Natural killer cell (primary cell): ENCODE measurements at regions not wholly inside any gene's neighbourhood (a gene's known extent, or its start where the extent isn't known, plus 50 kb on each side); places are given as distances from the start of the nearest gene placed in this dataset.

Source experiments
- ATAC-seq, 3 donors: fragments of 150-1000 bp in 2 of 3; fragments of 200-7000 bp in 1 of 3; cut with Tn5 transposase; 1 replicate in 1 of 3; 2 replicates in 2 of 3; pipeline ENCODE4 v1.10.0; 2021; ENCODE audit warnings: mild to moderate bottlenecking in 2 of 3, moderate library complexity in 2 of 3
- DNase-seq, 2 donors: peaks; one replicate each; pipeline versions ENCODE4 v3.0.0 to v3.0.0-alpha.2; 2013 to 2021; ENCODE audit warnings: mixed read lengths in 1 of 2
- H3K27ac ChIP-seq: one replicate; pipeline ENCODE4 v1.5.1; 2013; ENCODE audit warnings: mild to moderate bottlenecking, low read length
- H3K27me3 ChIP-seq: one replicate; pipeline ENCODE4 v1.6.1; 2013; ENCODE audit warnings: low read length; ENCODE audit not compliant: control insufficient read depth, insufficient read depth
- H3K36me3 ChIP-seq: one replicate; pipeline ENCODE4 v1.6.1; 2013; ENCODE audit warnings: low read length; ENCODE audit not compliant: control insufficient read depth, insufficient read depth
- H3K4me1 ChIP-seq: one replicate; pipeline ENCODE4 v1.6.1; 2013; ENCODE audit warnings: low read length; ENCODE audit not compliant: control insufficient read depth, insufficient read depth
- H3K4me3 ChIP-seq: one replicate; pipeline ENCODE4 v1.5.1; 2013; ENCODE audit warnings: low read length
- H3K9me3 ChIP-seq: one replicate; pipeline ENCODE4 v1.6.1; 2013; ENCODE audit warnings: low read length; ENCODE audit not compliant: control insufficient read depth, insufficient read depth
- H3K27ac Mint-ChIP-seq, 2 donors: one replicate each; pipeline ENCODE4 v1.8.0; 2022; ENCODE audit warnings: mild to moderate bottlenecking in 2 of 2, mixed read lengths in 2 of 2, moderate library complexity in 1 of 2
- H3K27me3 Mint-ChIP-seq, 2 donors: one replicate each; pipeline ENCODE4 v1.8.0; 2022; ENCODE audit warnings: low read depth in 2 of 2, mixed read lengths in 2 of 2
- H3K36me3 Mint-ChIP-seq: one replicate; pipeline ENCODE4 v1.8.0; 2022; ENCODE audit warnings: mixed read lengths
- H3K4me1 Mint-ChIP-seq, 2 donors: one replicate each; pipeline ENCODE4 v1.8.0; 2022; ENCODE audit warnings: mixed read lengths in 2 of 2
- H3K4me3 Mint-ChIP-seq: one replicate; pipeline ENCODE4 v1.8.0; 2022; ENCODE audit warnings: mild to moderate bottlenecking, moderate library complexity, mixed read lengths
- H3K9me3 Mint-ChIP-seq, 2 donors: one replicate each; pipeline ENCODE4 v1.8.0; 2022; ENCODE audit warnings: mixed read lengths in 2 of 2
- CTCF ChIP-seq: fragments of 200-600 bp; IDR thresholded peaks from one replicate; pipeline ENCODE4 v1.8.0; 2022; ENCODE audit warnings: antibody characterized with exemption
- WGBS: methylation state at CpG from one replicate; pipeline ENCODE4 v1.1.7; 2013; ENCODE audit warnings: missing lambda C conversion rate; ENCODE audit not compliant: insufficient coverage; 5-methylcytosine and 5-hydroxymethylcytosine counted together
- intact Hi-C: fragments of 100-400 bp; cut with micrococcal nuclease; formaldehyde crosslinking; loops from one replicate; pipeline ENCODE4 v1.14.2; 2022

- Histone ChIP-seq H3K9me3 (no peaks in the 10 kb centered on the region), H3K4me3 (no peak overlapping the region), H3K36me3 (no peaks in the 10 kb centered on the region), H3K27me3 (no peaks in the 10 kb centered on the region), H3K4me1 (no peaks in the 10 kb centered on the region), H3K27ac (no peak overlapping the region)
- intact Hi-C loops, result no loop called here
- H3K4me3 Mint-ChIP-seq, result no peak overlapping the region
- no peaks in the 10 kb centered on the region for H3K27me3 Mint-ChIP-seq
- H3K9me3 Mint-ChIP-seq, result no peaks in the 10 kb centered on the region
- no peaks in the 10 kb centered on the region for H3K36me3 Mint-ChIP-seq
- ATAC-seq (no peak), DNase-seq (no peak)
- 87% methylated on average over 3 of the region's 5 CpGs for WGBS
- TF ChIP-seq CTCF, result no peak
- H3K27ac Mint-ChIP-seq, result no peak overlapping the region
- no peaks in the 10 kb centered on the region for H3K4me1 Mint-ChIP-seq
Measured at GRCh38 chr20:12829170-12829569, 179.6 kb upstream of the SPTLC3 start.

GRCh38 chr20:12833861-12834260 is 174.9 kb upstream of the SPTLC3 start:
- no peaks in the 10 kb centered on the region for H3K9me3 Mint-ChIP-seq
- WGBS, result 94% methylated on average over 1 of the region's 1 CpG
- H3K36me3 ChIP-seq, result no peaks in the 10 kb centered on the region
- no peaks in the 10 kb centered on the region for H3K4me1 ChIP-seq
- no peak overlapping the region for H3K4me3 Mint-ChIP-seq
- H3K4me1 Mint-ChIP-seq, result no peaks in the 10 kb centered on the region
- H3K27me3 Mint-ChIP-seq, result no peaks in the 10 kb centered on the region
- H3K36me3 Mint-ChIP-seq, result no peaks in the 10 kb centered on the region
- ATAC-seq (no peak), DNase-seq (no peak)
- TF ChIP-seq CTCF, result no peak
- H3K4me3 ChIP-seq, result no peak overlapping the region
- H3K9me3 ChIP-seq, result no peaks in the 10 kb centered on the region
- H3K27me3 ChIP-seq, result no peaks in the 10 kb centered on the region
- no peak overlapping the region for H3K27ac Mint-ChIP-seq
- intact Hi-C loops, result no loop called here
- no peak overlapping the region for H3K27ac ChIP-seq

- H3K36me3 ChIP-seq, result no peaks in the 10 kb centered on the region
- H3K9me3 ChIP-seq, result no peaks in the 10 kb centered on the region
- Mint-ChIP-seq H3K27ac (no peak overlapping the region), H3K36me3 (no peaks in the 10 kb centered on the region), H3K27me3 (no peaks in the 10 kb centered on the region), H3K9me3 (no peaks in the 10 kb centered on the region), H3K4me1 (no peaks in the 10 kb centered on the region), H3K4me3 (no peak overlapping the region)
- no peak overlapping the region for H3K27ac ChIP-seq
- DNase-seq, result no peak
- WGBS, result 60% methylated on average over 1 of the region's 1 CpG
- no peak overlapping the region for H3K4me3 ChIP-seq
- no peak for TF ChIP-seq CTCF
- intact Hi-C loops, result no loop called here
- H3K27me3 ChIP-seq, result no peaks in the 10 kb centered on the region
- no peak for ATAC-seq
- H3K4me1 ChIP-seq, result no peaks in the 10 kb centered on the region
Measured at GRCh38 chr20:12835999-12836398, 172.8 kb upstream of the SPTLC3 start.

- H3K27ac Mint-ChIP-seq, result no peak overlapping the region
- Histone ChIP-seq H3K27me3 (no peaks in the 10 kb centered on the region), H3K4me3 (no peak overlapping the region), H3K9me3 (no peaks in the 10 kb centered on the region), H3K4me1 (no peaks in the 10 kb centered on the region), H3K36me3 (no peaks in the 10 kb centered on the region), H3K27ac (no peak overlapping the region)
- 90% methylated on average over 1 of the region's 2 CpGs for whole genome bisulfite sequencing
- no peaks in the 10 kb centered on the region for H3K36me3 Mint-ChIP-seq
- ATAC-seq, result no peak
- no peak for DNase-seq
- intact Hi-C loops, result no loop called here
- H3K27me3 Mint-ChIP-seq, result no peaks in the 10 kb centered on the region
- no peaks in the 10 kb centered on the region for H3K9me3 Mint-ChIP-seq
- no peak for TF ChIP-seq CTCF
- H3K4me3 Mint-ChIP-seq, result no peak overlapping the region
- H3K4me1 Mint-ChIP-seq, result no peaks in the 10 kb centered on the region
Measured at GRCh38 chr20:12837646-12838045, 171.1 kb upstream of the SPTLC3 start.
